Activated CD4-positive, alpha-beta T cell treated with anti-CD3 and anti-CD28 coated beads, Interleukin-2, amount 50 U/mL, for 1 hour (primary cell): ENCODE measurements at regions not wholly inside any gene's neighbourhood (a gene's known extent, or its start where the extent isn't known, plus 50 kb on each side); places are given as distances from the start of the nearest gene placed in this dataset.

Experiments used
- DNase-seq: peaks from one replicate; pipeline ENCODE4 v3.0.0-alpha.2; 2020

GRCh38 chr16:82345318-82345717 is 175.3 kb upstream of the MPHOSPH6 start:
- DNase-seq: no peak

- DNase-seq: no peak
Observed at GRCh38 chr16:82344157-82344556, 174.1 kb upstream of the MPHOSPH6 start.

GRCh38 chr16:82341146-82341669 is 171.2 kb upstream of the MPHOSPH6 start:
- no peak for DNase-seq

- DNase-seq: no peak
Observed at GRCh38 chr16:82340531-82340930, 170.5 kb upstream of the MPHOSPH6 start.

- DNase-seq: no peak
Observed at GRCh38 chr16:82337355-82337754, 167.3 kb upstream of the MPHOSPH6 start.

- no peak for DNase-seq
Observed at GRCh38 chr16:82331974-82332750, 162.1 kb upstream of the MPHOSPH6 start.

- DNase-seq: no peak
Observed at GRCh38 chr16:82331397-82331796, 161.4 kb upstream of the MPHOSPH6 start.

- no peak for DNase-seq
Observed at GRCh38 chr16:82329504-82330192, 159.6 kb upstream of the MPHOSPH6 start.

GRCh38 chr16:82328881-82329469 is 159.0 kb upstream of the MPHOSPH6 start:
- no peak for DNase-seq

- DNase-seq: no peak
Observed at GRCh38 chr16:82323171-82323570, 153.1 kb upstream of the MPHOSPH6 start.

- no peak for DNase-seq
Observed at GRCh38 chr16:82322177-82322576, 152.2 kb upstream of the MPHOSPH6 start.

GRCh38 chr16:82319038-82319437 is 149.0 kb upstream of the MPHOSPH6 start:
- no peak for DNase-seq

GRCh38 chr16:82317411-82318167 is 147.6 kb upstream of the MPHOSPH6 start:
- no peak for DNase-seq

GRCh38 chr16:82313754-82314153 is 143.7 kb upstream of the MPHOSPH6 start:
- no peak for DNase-seq

GRCh38 chr16:82311528-82311927 is 141.5 kb upstream of the MPHOSPH6 start:
- DNase-seq: no peak

- DNase-seq: no peak
Observed at GRCh38 chr16:82302042-82302727, 132.2 kb upstream of the MPHOSPH6 start.

GRCh38 chr16:82301146-82301755 is 131.2 kb upstream of the MPHOSPH6 start:
- no peak for DNase-seq

- DNase-seq: no peak
Observed at GRCh38 chr16:82300374-82300951, 130.4 kb upstream of the MPHOSPH6 start.

GRCh38 chr16:82298472-82298871 is 128.4 kb upstream of the MPHOSPH6 start:
- DNase-seq: no peak

GRCh38 chr16:82295290-82296201 is 125.5 kb upstream of the MPHOSPH6 start:
- DNase-seq: no peak
